Esophagus muscularis mucosa (tissue), 4 donors: ENCODE measurements at regions not wholly inside any gene's neighbourhood (a gene's known extent, or its start where the extent isn't known, plus 50 kb on each side); places are given as distances from the start of the nearest gene placed in this dataset.

Experiments
- DNase-seq: peaks from one replicate; pipeline ENCODE4 v3.0.0-alpha.2; 2017; ENCODE audit errors: extremely low spot score
- H3K27ac ChIP-seq, 4 donors: fragments of 200-600 bp; sonication (generic); replicated peaks in 1 of 4; 1 replicate in 3 of 4; 2 replicates in 1 of 4; pipeline ENCODE4 v1.5.1; 2016 to 2019; ENCODE audit warnings: mild to moderate bottlenecking in 1 of 4
- H3K27me3 ChIP-seq, 4 donors: fragments of 200-600 bp; sonication (generic); one replicate each; pipeline versions ENCODE4 v1.5.1 to v1.6.0; 2016 to 2019
- H3K36me3 ChIP-seq, 4 donors: fragments of 200-600 bp; sonication (generic); one replicate each; pipeline ENCODE4 v1.5.1; 2016 to 2019
- H3K4me1 ChIP-seq, 4 donors: fragments of 200-600 bp; sonication (generic); one replicate each; pipeline ENCODE4 v1.5.1; 2016 to 2019
- H3K4me3 ChIP-seq, 4 donors: fragments of 200-600 bp; sonication (generic); 1 replicate in 2 of 4; 2 replicates in 2 of 4; pipeline ENCODE4 v1.5.1; 2016 to 2019; ENCODE audit warnings: mild to moderate bottlenecking in 4 of 4, moderate library complexity in 1 of 4
- H3K9me3 ChIP-seq, 4 donors: fragments of 200-600 bp; sonication (generic); 1 replicate in 3 of 4; 2 replicates in 1 of 4; pipeline ENCODE4 v1.5.1; 2016 to 2019
- EP300 ChIP-seq: sonication (generic); formaldehyde crosslinking; IDR thresholded peaks from one replicate; pipeline ENCODE4 v1.6.1; 2017; ENCODE audit warnings: antibody characterized with exemption
- POLR2A ChIP-seq: fragments of 450-650 bp; IDR thresholded peaks from one replicate; pipeline ENCODE4 v1.6.1; 2017; ENCODE audit warnings: antibody characterized with exemption, moderate library complexity, mild to moderate bottlenecking, low read depth
- POLR2AphosphoS5 ChIP-seq, 2 donors: sonication (generic); formaldehyde crosslinking; IDR thresholded peaks; one replicate each; pipeline ENCODE4 v1.6.1; 2017; ENCODE audit warnings: antibody characterized with exemption in 2 of 2
- WGBS: methylation state at CpG from one replicate; pipeline ENCODE4 v1.1.5; 2018; 5-methylcytosine and 5-hydroxymethylcytosine counted together
- intact Hi-C: fragments of 100-400 bp; cut with DNase I; formaldehyde crosslinking; loops from one replicate; pipeline ENCODE4 v1.15.1; 2023
- TF ChIP-seq, protein P1 (sequence below), 3 experiments: fragments of 200-600 bp in 2 of 3; fragments of 450-650 bp in 1 of 3; sonication (generic) in 2 of 3; IDR thresholded peaks; one replicate each; pipeline ENCODE4 v1.5.1; 2017 to 2019; ENCODE audit warnings: antibody characterized with exemption in 3 of 3, mild to moderate bottlenecking in 2 of 3, moderate library complexity in 1 of 3

GRCh38 chr18:11512096-11513025 is 97.0 kb upstream of the SLC35G4 start:
- no peak for TF ChIP-seq POLR2AphosphoS5 (IDR thresholded peaks at IDR 0.05)
- TF ChIP-seq POLR2A = no peak
- TF ChIP-seq, protein P1, sequence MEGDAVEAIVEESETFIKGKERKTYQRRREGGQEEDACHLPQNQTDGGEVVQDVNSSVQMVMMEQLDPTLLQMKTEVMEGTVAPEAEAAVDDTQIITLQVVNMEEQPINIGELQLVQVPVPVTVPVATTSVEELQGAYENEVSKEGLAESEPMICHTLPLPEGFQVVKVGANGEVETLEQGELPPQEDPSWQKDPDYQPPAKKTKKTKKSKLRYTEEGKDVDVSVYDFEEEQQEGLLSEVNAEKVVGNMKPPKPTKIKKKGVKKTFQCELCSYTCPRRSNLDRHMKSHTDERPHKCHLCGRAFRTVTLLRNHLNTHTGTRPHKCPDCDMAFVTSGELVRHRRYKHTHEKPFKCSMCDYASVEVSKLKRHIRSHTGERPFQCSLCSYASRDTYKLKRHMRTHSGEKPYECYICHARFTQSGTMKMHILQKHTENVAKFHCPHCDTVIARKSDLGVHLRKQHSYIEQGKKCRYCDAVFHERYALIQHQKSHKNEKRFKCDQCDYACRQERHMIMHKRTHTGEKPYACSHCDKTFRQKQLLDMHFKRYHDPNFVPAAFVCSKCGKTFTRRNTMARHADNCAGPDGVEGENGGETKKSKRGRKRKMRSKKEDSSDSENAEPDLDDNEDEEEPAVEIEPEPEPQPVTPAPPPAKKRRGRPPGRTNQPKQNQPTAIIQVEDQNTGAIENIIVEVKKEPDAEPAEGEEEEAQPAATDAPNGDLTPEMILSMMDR (IDR thresholded peaks at IDR 0.05) = no peak
- no peak for TF ChIP-seq EP300
- intact Hi-C loops = no loop called here
- Histone ChIP-seq H3K9me3 (no peaks in the 10 kb centered on the region), H3K4me3 (no peak overlapping the region), H3K4me1 (no peaks in the 10 kb centered on the region), H3K27ac (no peak overlapping the region), H3K27me3 (no peaks in the 10 kb centered on the region), H3K36me3 (no peaks in the 10 kb centered on the region)
- DNase-seq = no peak
- WGBS = 69% methylated on average over 8 of the region's 8 CpGs

DNA sequence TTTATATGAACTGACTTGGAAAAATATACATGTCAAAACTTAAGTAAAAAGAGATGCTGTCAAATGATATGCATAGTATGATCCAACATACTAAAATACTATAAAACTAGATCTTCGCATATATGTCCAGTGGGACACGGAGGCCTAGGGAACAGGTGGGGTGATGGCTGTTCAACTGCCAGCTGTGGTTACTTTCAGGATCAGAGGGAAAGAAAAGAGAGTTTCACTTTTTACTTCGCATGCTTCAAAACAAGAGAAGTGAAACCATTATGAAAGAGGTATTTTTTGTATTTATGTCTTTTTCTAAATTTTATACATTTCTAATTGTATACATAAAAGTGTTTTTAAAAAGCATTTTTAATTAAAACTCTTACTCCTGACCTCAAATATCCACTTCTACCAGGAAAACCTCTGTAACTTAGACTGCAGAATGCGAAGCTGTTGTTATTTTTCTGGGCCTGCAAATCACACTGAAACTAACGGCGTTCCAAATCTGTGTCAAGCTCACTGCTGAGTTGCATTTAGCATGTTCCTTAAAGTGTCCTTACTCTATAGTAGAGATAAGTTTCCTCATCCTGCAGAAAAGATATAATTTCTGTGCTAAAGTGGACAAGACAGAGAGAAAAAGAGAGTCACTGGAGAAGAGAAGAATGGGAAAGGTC is 97.8 kb upstream of the SLC35G4 start:
- intact Hi-C loops = no loop called here
- WGBS = 85% methylated on average over 6 of the region's 6 CpGs
- H3K36me3 ChIP-seq = no peaks in the 10 kb centered on the region

DNA sequence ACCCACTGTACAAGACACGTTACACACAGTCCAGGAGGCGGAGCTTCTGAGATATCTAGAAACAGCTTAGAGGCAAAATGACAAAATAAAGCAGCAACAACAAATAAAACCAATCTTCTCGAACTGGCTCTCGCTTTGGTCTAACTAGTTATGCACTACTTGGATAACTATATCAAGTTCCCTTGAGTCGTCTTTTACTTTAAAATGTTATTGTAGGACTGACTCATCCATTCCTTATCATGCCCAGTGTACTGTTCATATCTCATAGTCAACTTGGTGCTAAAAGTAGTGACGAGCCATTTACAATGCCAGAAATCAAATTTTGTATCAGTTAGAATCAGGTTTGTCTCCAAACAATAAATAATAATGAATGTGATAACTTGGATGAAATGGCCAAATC is 102.5 kb upstream of the SLC35G4 start:
- no peak overlapping the region for H3K4me3 ChIP-seq
- H3K9me3 ChIP-seq = no peaks in the 10 kb centered on the region
- no peak for DNase-seq
- no peaks in the 10 kb centered on the region for H3K4me1 ChIP-seq
- H3K27ac ChIP-seq = no peak overlapping the region
- peaks cover 0 to 4% (median 0%) of the 10 kb centered on the region in 4 donors for H3K27me3 ChIP-seq
- intact Hi-C loops = no loop called here
- TF ChIP-seq POLR2A (no peak), EP300 (no peak), POLR2AphosphoS5 (IDR thresholded peaks at IDR 0.05) (no peak)
- TF ChIP-seq, protein P1 (IDR thresholded peaks at IDR 0.05) = no peak
- WGBS = 90% methylated on average over 6 of the region's 6 CpGs
- no peaks in the 10 kb centered on the region for H3K36me3 ChIP-seq

More for the DNA sequence above, 97.8 kb upstream of the SLC35G4 start:
- Histone ChIP-seq H3K27ac (no peak overlapping the region), H3K9me3 (no peaks in the 10 kb centered on the region), H3K4me1 (no peaks in the 10 kb centered on the region), H3K27me3 (no peaks in the 10 kb centered on the region), H3K4me3 (no peak overlapping the region)
- DNase-seq = no peak
- TF ChIP-seq EP300 = no peak
- no peak for TF ChIP-seq POLR2AphosphoS5 (IDR thresholded peaks at IDR 0.05)
- TF ChIP-seq, protein P1 (IDR thresholded peaks at IDR 0.05) = no peak
- TF ChIP-seq POLR2A = no peak

- TF ChIP-seq POLR2A (no peak), POLR2AphosphoS5 (IDR thresholded peaks at IDR 0.05) (no peak), EP300 (no peak)
- TF ChIP-seq, protein P1 (IDR thresholded peaks at IDR 0.05) = no peak
- 62% methylated on average over 5 of the region's 5 CpGs for WGBS
- DNase-seq = no peak
Observed at GRCh38 chr18:11505993-11506392, 103.4 kb upstream of the SLC35G4 start.

More at GRCh38 chr18:11505993-11506392, 103.4 kb upstream of the SLC35G4 start:
- intact Hi-C loops = no loop called here
- Histone ChIP-seq H3K9me3 (no peaks in the 10 kb centered on the region), H3K36me3 (no peaks in the 10 kb centered on the region), H3K27ac (no peak overlapping the region), H3K4me1 (no peaks in the 10 kb centered on the region), H3K27me3 (peaks cover 0 to 4% (median 0%) of the 10 kb centered on the region in 4 donors), H3K4me3 (no peak overlapping the region)
